SU-DHL-6 (cell line): ENCODE measurements at regions not wholly inside any gene's neighbourhood (a gene's known extent, or its start where the extent isn't known, plus 50 kb on each side); places are given as distances from the start of the nearest gene placed in this dataset.

Experiments used
- H2AFZ ChIP-seq: fragments of 200-600 bp; sonication (generic); 2 replicates; pipeline ENCODE4 v1.6.1; 2014; ENCODE audit warnings: low read depth, mild to moderate bottlenecking, moderate library complexity, mixed read lengths, antibody characterized with exemption, low read length; ENCODE audit not compliant: severe bottlenecking
- H3F3A ChIP-seq: fragments of 200-600 bp; shearing (Covaris generic); 2 replicates; pipeline ENCODE4 v1.6.0; 2016; ENCODE audit warnings: antibody characterized with exemption, mild to moderate bottlenecking; ENCODE audit not compliant: insufficient read depth
- H3K27ac ChIP-seq: fragments of 200-600 bp; sonication (generic); 2 replicates; pipeline ENCODE4 v1.5.1; 2016; ENCODE audit warnings: low read depth, mild to moderate bottlenecking, low read length, moderate library complexity, mixed read lengths
- H3K27me3 ChIP-seq: fragments of 200-600 bp; sonication (generic), shearing (Covaris generic); 2 replicates; pipeline ENCODE4 v1.6.0; 2014; ENCODE audit warnings: mild to moderate bottlenecking, low read length
- H3K36me3 ChIP-seq: fragments of 200-600 bp; sonication (generic); 2 replicates; pipeline ENCODE4 v1.6.1; 2014; ENCODE audit warnings: mild to moderate bottlenecking, low read length, mixed read lengths
- H3K4me2 ChIP-seq: fragments of 300-600, 200-600 bp; shearing (Covaris generic), sonication (generic); 2 replicates; pipeline ENCODE4 v1.6.0; 2014; ENCODE audit warnings: low read length, low read depth, mild to moderate bottlenecking; ENCODE audit not compliant: poor library complexity, severe bottlenecking
- H3K4me3 ChIP-seq: fragments of 200-600 bp; sonication (generic); 2 replicates; pipeline ENCODE4 v1.5.1; 2014; ENCODE audit warnings: antibody characterized with exemption, low read length, mild to moderate bottlenecking, mixed read lengths; ENCODE audit not compliant: insufficient read depth, poor library complexity, severe bottlenecking
- H3K79me2 ChIP-seq: fragments of 200-600 bp; sonication (generic); 2 replicates; pipeline ENCODE4 v1.6.1; 2014; ENCODE audit warnings: mild to moderate bottlenecking, low read length, moderate library complexity; ENCODE audit not compliant: insufficient read depth
- H3K9ac ChIP-seq: fragments of 200-600 bp; sonication (generic); 2 replicates; pipeline ENCODE4 v1.7.0; 2014; ENCODE audit warnings: mild to moderate bottlenecking, low read length
- H3K9me2 ChIP-seq: fragments of 200-600 bp; sonication (generic); replicated peaks from 2 replicates; pipeline ENCODE4 v1.6.1; 2014; ENCODE audit warnings: low read length; ENCODE audit not compliant: insufficient read depth
- H3K9me3 ChIP-seq: fragments of 200-600 bp; sonication (generic); 2 replicates; pipeline ENCODE4 v1.6.1; 2014; ENCODE audit warnings: low read length, mixed read lengths; ENCODE audit not compliant: insufficient read depth
- H4K20me1 ChIP-seq: fragments of 200-600 bp; sonication (generic); 2 replicates; pipeline ENCODE4 v1.6.1; 2014; ENCODE audit warnings: low read depth, mild to moderate bottlenecking, antibody characterized with exemption, low read length, moderate library complexity, mixed read lengths
- EZH2phosphoT487 ChIP-seq: fragments of 200-600 bp; sonication (generic), shearing (Covaris generic); conservative IDR thresholded peaks from 2 replicates; pipeline ENCODE4 v1.6.1; 2018; ENCODE audit warnings: mild to moderate bottlenecking, antibody characterized with exemption, low read length, moderate library complexity, mixed read lengths
- TF ChIP-seq, protein P1 (sequence below): fragments of 200-600 bp; sonication (generic); IDR thresholded peaks from one replicate; pipeline ENCODE4 v1.5.1; 2017; ENCODE audit warnings: antibody characterized with exemption, mild to moderate bottlenecking, low read length, moderate library complexity; ENCODE audit not compliant: insufficient read depth, poor library complexity, severe bottlenecking

DNA sequence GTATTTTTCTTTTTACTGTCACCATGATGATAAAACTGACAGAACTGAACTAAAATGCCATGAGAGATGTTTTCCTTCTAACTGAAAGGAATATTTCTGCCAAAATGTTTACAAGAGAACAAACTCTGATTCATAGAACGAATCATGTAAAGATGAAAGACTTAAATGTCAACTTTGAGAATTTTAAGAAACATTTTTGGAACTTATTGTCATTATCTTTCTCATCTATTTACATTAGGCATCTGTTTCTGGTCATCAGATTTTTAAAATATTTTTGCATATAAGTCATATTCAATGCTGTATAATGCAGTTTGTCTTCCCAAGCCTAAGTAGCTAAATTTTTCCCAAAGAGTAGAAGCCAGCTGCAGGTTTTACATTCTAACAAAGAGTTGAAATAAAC, 358.5 kb downstream of the TFEC start:
- Histone ChIP-seq H3K9ac (no peak overlapping the region), H3K4me3 (no peak overlapping the region), H3K36me3 (no peaks in the 10 kb centered on the region), H3K79me2 (no peaks in the 10 kb centered on the region), H4K20me1 (no peaks in the 10 kb centered on the region), H2AFZ (no peak overlapping the region), H3K27me3 (no peaks in the 10 kb centered on the region), H3K9me2 (no peaks in the 10 kb centered on the region), H3K4me2 (no peak overlapping the region), H3K27ac (no peak overlapping the region), H3K9me3 (no peaks in the 10 kb centered on the region), H3F3A (no peaks in the 10 kb centered on the region)
- no peak for TF ChIP-seq EZH2phosphoT487
- TF ChIP-seq, protein P1, sequence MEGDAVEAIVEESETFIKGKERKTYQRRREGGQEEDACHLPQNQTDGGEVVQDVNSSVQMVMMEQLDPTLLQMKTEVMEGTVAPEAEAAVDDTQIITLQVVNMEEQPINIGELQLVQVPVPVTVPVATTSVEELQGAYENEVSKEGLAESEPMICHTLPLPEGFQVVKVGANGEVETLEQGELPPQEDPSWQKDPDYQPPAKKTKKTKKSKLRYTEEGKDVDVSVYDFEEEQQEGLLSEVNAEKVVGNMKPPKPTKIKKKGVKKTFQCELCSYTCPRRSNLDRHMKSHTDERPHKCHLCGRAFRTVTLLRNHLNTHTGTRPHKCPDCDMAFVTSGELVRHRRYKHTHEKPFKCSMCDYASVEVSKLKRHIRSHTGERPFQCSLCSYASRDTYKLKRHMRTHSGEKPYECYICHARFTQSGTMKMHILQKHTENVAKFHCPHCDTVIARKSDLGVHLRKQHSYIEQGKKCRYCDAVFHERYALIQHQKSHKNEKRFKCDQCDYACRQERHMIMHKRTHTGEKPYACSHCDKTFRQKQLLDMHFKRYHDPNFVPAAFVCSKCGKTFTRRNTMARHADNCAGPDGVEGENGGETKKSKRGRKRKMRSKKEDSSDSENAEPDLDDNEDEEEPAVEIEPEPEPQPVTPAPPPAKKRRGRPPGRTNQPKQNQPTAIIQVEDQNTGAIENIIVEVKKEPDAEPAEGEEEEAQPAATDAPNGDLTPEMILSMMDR: no peak

DNA sequence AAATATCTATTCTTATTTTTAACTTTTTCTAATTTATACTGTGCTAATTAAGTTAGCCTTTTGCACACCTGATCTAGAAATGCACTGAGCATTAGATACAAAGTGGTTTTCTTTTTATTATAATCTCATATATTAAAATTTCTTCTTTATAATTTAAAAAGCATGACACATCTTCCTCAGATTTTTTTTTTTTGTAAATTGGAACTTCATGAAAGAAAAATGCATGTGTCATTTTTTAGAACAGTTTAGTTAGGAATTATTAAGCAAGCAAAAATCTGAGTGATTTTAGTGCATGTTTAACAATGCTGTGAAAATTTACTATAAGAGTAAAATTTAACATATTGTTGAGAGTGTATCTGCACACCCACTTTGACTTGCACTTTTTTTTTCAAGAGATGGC, 367.9 kb downstream of the TFEC start:
- Histone ChIP-seq H3K9me3 (no peaks in the 10 kb centered on the region), H3K27me3 (no peaks in the 10 kb centered on the region), H3K27ac (no peak overlapping the region), H3K9me2 (no peaks in the 10 kb centered on the region), H3K4me3 (no peak overlapping the region), H3K36me3 (no peaks in the 10 kb centered on the region), H3K9ac (no peak overlapping the region), H2AFZ (no peak overlapping the region), H3K4me2 (no peak overlapping the region), H3K79me2 (no peaks in the 10 kb centered on the region), H3F3A (no peaks in the 10 kb centered on the region), H4K20me1 (no peaks in the 10 kb centered on the region)
- no peak for TF ChIP-seq EZH2phosphoT487
- TF ChIP-seq, protein P1: no peak

DNA sequence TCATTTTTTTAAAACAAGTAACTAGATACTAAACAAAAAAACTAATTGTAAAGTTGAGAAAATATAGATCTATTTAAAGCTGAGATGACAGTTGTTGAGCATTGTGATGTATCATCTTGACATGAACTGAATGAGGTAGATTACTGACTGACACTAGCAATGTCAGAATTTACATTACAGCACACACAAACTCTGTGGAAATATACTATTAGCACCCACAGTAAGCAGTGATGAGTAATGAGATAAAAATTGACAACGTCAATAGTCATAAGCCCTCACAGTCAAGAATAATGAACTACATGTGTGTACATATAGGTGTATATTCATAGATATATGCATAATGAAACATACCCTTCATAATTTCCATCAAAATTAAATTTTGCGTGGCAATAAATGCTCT, 368.4 kb downstream of the TFEC start:
- TF ChIP-seq EZH2phosphoT487: no peak
- TF ChIP-seq, protein P1: no peak
- H3K36me3 ChIP-seq: no peaks in the 10 kb centered on the region
- H3K27ac ChIP-seq: no peak overlapping the region

More for the DNA sequence above, 368.4 kb downstream of the TFEC start:
- Histone ChIP-seq H3F3A (no peaks in the 10 kb centered on the region), H3K27me3 (no peaks in the 10 kb centered on the region), H3K9ac (no peak overlapping the region), H4K20me1 (no peaks in the 10 kb centered on the region), H3K4me3 (no peak overlapping the region), H3K79me2 (no peaks in the 10 kb centered on the region), H2AFZ (no peak overlapping the region), H3K4me2 (no peak overlapping the region), H3K9me2 (no peaks in the 10 kb centered on the region), H3K9me3 (no peaks in the 10 kb centered on the region)
